HG03575 (cell line): ENCODE measurements at regions not wholly inside any gene's neighbourhood (a gene's known extent, or its start where the extent isn't known, plus 50 kb on each side); places are given as distances from the start of the nearest gene placed in this dataset.
"Not testable (repeated sequence)": the region's sequence is repeated elsewhere in the genome, so short reads cannot be mapped to it uniquely, and the experiment has no call there.

ENCODE experiments used
- ATAC-seq: cut with Tn5 transposase; IDR thresholded peaks from one replicate; pipeline ENCODE4 v1.9.1; 2021; ENCODE audit not compliant: unreplicated experiment, insufficient number of reproducible peaks, low FRiP score; ENCODE audit errors: extremely low read depth

DNA sequence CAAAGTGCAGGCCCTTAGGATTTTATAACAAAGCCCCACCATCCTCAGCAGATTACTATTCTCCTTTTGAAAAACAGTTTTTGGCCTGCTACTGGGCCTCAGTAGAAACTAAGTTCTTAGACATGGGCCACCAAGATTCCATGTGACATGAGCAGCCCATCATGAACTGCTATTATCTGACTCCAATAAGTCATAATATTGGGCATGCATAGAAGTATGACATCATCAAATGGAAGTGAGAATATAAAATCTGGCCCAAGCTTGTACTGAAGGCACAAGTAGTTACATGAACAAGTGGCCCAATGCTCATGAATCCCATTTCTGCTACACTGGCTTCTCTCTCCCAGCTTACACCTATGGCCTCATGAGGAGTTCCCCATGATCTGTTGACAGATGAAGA, 404.8 kb downstream of the EPHA5 start:
- no peak for ATAC-seq

DNA sequence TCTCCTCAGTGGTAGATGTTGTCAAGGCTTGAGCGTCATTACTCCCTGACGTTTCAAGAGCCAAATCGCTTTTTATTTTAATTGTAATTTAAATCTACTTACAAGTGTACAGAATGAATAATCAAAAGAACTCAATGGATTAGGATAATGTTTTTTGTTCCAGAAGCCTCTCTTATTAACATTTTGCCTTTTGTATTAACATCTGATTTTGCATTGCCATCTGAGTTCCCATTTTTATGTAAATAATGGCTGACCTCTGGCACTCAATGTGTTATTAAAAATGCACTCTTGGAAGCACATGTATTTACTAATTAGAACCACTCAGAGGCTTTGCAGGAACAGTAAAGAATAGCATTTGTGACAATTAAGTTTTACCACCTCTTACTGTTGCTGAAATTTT, 411.0 kb downstream of the EPHA5 start:
- ATAC-seq, result no peak

DNA sequence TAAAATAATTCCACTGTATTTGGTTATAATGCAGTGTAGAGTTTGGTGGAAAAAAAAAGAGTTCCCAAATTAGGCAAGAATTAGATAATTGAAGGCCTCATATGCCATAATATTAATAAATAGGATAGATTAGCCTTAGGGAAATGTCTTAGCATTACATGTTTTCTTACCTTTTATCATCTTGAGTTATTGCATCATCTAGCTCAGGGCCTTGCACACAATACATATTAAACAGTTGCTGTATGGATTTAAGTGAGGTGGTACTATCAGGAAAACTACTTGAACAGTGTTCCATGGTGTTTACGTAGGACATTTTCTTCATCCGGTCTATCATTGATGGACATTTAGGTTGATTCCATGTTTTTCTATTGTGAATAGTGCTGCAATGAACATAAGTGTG, 419.4 kb downstream of the EPHA5 start:
- no peak for ATAC-seq

DNA sequence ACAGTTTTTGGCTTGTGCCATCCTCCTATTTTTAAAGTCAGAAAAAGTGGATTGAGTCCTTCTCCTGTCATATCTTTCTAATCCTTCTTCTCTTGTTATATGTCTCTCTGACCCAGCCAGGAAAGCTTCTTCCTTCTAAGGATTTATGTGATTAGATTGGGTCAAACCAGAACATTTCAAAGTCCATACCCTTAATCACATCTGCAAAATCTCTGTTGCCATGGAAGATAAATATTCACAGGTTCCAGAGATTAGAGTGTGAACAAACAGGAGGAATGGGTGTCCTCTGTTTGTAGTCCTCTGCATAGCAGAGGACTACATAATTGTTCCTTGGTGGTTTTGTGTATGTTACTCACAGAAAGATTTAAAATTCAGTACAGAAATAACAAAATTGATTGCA, 421.2 kb downstream of the EPHA5 start:
- no peak for ATAC-seq

DNA sequence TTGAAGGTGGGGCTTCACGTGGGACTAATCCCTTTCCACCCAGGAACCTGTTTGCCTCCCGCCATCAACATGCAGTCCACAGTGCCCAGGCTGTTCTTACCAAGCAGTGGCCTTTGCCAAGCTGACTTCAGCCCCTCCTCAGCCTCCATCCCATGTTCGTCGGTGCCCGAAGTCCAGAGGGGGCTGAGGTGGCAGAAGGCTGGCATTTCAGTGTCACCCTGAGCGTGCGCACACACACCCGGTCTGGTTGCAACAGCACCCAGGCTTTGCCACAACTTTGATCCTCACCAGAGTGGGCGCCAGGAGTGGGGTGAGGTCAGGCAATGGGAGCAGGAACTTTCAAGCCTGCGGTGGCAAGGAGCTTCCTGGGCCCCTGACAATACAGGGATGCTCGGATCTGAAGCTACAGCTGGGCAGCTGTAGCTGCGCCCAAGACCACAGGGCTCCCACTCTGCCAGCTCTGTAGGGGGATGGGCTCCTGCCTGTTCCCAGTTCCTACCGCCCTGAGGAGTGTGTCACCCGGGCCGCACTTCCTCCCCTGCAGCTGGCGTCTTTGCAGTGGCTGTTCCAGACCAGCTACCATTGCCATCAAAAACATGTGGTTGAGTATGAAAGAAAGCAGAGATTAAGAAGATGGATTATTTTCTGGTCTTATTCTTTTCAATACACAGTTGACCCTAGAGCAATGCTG, 428.0 kb downstream of the EPHA5 start:
- ATAC-seq, result no peak

DNA sequence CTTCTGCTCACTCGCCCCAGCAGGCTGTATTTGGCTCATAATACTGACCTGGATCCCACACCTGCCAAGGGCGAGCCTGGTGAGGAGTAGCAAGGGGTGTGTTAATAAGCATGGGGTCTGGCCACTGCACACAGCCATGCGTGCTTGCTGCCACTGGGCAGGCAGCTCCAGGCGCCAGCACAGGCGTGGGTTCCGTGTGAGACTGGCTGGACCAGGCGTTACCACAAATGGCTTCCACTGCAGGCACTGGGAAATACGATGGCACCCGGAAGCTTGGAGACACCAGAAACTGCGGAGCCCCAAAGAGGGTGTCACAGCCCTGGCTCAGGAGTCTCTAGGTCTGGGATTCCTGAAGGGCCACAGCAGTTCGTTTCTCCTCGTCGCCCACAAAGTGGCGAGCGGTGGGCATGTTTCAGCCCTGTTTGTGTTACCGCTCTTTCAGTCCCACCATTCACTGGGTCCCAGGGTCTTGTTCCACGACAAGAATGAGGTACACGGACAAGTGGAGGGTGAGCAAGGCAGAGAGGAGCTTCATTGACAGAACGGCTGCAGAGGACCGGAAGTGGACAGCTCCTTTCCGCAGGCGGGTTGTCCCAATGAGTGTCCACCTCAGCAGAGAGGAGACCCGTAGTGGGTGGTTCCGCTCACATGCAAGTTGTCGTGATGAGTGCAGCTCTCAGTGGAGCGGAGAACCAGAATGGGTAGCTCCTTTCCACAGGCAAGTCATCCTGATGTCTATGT, 428.9 kb downstream of the EPHA5 start:
- ATAC-seq, result no peak

DNA sequence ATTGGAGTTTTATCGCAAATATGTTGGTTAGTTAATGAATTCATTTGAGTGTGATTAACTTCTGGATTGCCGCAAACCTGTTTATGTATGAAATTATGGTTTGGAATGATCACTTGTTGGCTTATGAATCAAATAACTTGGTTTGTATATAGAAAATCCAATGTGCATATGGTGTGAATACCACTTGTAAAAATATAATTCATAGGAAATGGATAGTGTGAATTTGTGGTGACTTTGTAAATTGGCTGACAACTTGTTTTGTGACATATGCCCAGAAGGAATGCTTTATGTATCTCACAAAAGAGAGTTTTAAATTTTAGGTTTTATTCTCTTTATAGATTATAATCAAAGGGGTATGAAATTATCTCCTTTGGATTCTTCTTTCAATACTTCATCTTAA, 436.2 kb downstream of the EPHA5 start:
- ATAC-seq, result no peak

DNA sequence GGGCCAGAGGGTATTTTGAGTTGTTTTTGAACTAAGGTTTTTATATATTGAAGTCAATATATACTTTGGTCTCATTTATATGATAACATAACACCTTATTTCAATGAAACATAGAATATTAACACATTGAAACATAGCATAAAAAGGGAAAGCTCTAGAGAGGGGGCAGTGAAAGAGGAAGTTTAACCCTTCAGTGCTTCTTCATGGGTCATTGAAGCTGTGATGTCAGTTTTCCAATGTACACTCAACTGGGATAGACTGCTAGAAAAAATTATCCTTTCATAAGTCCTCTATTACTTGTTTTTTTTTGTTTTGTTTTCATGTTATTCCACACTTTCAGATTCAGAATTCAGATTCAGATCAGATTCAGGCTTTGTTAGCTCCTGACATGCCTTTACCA, 442.7 kb downstream of the EPHA5 start:
- ATAC-seq, result no peak

DNA sequence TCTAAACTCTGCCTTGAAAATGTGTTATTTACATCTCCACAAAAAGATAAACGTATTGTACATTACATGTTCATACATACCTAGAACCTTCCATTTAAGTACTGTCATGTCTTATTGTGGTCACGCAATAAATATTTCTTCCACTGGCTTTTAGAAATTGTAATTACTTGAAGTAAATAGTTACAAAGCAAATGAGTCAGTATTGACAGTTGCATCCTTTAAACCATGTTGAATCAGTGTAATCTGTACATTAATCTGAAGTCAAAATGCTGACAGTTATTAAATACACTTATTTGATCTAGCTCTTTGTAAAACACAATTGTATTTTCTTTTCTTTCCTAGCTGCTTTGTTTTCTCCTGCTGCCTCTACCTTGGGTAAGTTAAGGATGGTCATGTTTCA, 446.7 kb downstream of the EPHA5 start:
- ATAC-seq, result no peak

DNA sequence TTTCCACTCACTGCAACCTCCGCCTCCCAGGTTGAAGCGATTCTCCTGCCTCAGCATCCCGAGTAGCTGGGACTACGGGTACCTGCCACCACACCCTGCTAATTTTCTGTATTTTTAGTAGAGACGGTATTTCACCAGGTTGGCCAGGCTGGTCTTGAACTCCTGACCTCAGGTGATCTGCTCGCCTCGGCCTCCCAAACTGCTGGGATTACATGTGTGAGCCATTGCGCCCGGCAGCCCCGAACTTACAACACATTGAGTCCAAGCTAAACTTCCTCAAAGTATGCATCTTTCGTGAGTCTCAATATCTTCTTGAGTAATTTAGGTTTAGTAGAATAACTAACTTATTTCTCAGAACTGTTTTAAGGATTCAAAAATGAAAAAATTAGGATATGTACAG, 447.2 kb downstream of the EPHA5 start:
- ATAC-seq, result not testable (repeated sequence)

DNA sequence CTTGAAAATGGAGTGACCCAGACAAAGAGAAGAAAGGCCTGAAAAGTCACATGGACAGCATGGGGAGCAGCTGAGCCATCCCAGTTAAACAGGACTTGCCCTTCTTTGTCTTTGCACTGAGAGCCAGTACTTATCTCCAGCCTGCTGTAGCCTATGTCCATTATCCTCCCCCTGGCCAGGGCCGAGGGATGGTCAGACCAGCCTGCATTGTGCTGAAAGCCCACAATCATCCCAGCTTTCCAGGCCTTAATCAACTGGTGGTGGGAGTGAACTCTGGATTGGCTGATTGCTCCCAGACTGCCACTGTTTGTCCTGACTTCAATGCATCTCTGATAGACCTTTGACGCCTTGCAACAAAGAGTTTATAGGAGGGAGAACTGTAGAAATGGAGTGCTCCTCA, 453.1 kb downstream of the EPHA5 start:
- no peak for ATAC-seq

DNA sequence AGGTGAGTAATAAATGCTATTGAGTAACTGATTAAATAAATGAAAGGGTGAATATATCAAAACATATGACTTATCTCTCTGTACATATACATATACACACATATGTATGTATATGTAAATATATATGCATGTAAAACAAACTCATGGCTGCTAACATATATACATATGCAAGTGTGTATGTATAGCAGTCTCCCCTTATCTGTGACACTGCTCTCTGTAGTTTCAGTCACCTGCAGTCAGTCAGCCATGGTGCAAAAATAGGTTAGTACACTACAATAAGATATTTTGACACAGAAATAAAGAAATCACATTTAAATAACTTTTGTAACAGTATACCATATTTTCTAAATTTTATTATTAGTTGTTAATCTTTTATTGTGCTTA, 467.4 kb downstream of the EPHA5 start:
- no peak for ATAC-seq

DNA sequence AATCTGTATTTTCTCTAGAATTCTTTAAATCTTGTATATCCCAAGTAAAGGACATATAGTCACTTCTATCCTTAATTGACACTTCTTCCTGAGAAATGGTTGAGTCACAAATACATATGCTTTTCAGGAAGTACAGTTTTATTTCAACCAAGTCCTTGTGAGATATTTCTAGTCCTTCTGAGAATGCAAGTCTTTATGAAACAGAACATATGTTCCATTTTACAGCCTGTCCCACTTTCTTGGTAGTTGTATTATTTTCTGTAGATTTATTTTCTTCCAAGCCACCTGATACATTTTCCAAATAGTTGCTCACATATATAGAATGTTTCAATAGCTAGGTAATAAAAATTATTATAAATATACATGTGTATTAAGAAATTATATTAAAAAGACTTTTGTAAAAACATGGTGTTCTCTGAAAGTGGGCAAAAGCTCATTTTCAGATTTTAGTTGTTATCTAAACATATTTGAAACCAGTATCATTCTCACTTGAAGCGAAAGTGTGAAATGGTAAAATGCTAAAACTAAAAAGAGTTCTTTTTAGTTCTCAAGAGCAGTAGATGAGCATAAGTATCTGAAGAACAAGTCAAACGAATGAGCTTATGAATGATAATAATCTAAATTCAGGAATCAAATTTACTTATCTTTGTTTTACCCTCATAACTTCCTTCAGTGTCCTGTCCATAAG, 468.0 kb downstream of the EPHA5 start:
- no peak for ATAC-seq

DNA sequence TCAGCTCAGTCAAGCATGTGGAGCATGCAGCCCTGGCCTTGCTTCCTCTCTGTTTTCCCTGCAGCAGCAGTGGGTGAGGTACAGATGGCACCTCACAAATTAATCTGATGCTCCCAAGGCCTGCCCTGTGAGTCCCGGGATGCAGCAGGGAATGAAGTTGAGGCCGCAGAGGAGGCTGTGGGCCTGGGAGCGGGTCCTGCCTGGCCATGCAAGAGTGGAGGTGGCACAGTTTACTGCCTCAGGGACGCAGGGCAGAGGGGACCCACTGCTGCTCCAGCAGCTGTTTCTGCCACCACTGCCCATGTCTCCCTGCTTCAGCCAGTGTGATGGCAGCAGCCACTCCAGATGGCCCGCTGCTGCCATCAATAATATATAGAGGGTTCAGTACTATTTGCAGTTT, 474.6 kb downstream of the EPHA5 start:
- ATAC-seq, result no peak

DNA sequence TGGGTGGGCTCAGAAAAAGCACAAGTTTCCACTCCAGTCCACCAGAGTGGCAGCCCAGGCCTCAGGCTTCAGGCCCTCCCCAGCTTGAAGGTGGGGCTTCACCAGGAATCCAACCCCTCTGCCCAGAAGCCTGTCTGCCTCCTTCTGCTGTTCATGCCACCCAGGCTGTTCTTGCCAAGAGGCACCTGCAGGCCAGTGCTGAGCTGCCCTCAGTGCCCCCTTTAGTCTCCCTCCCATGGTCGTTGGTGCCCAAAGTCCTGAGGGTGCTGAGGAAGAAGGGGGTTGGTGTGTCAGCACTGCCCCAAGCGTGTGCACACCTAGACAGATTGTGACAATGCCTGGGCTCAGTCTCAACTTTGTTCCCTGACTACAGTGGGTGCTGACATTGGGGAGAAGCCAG, 475.3 kb downstream of the EPHA5 start:
- ATAC-seq, result no peak

DNA sequence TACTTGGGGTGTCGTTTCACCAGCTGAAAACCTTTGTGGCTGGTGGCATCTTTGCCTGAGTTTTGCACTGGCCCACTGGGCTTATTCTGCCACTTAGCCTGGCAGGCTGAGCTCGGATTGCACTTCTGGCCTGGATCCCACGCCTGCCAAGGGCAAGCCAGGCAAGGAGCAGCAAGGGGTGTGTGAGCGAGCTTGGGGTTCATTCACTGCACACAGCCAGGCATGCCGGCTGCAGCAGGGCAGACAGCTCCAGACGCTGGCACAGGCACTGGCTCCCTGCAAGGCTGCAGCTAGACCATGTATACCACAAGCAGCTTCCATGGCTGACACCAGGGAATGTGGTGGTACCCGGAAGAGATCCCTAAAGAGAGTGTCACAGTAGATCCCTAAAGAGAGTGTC, 476.3 kb downstream of the EPHA5 start:
- ATAC-seq, result no peak

DNA sequence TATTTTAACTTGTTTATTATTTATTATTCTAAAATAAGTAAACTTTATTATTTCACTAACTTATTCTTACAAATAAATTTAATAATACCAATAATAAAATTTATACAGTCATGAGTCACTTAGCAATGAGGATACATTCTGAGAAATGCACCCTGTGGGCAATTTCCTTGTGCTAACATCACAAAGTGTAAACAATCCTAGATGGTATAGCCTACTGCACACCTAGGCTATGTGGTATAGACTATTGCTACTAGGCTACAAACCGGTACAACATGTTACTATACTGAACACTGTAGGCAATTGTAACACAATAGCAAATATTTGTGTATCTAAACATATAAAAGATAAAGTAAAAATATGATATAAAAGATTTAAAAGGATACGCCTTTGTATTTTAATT, 479.5 kb downstream of the EPHA5 start:
- no peak for ATAC-seq

DNA sequence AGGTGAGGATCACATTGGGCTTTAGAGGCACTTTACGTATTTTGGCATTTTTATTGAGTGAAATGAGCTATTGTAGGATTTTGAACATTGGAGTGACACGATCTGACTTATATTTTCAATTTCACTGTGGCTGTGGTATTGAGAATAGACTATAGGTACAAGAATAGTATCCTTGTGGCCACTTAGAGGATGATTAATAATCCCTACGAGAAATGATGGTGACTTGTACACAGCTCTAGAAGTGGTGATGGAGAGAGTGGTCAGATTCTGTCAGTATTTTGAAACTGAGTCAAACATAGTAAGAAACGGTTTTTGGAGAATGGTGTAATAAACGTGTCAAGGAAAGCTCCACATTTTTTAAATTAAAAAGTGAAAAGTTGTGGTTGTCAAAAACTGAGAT, 494.7 kb downstream of the EPHA5 start:
- no peak for ATAC-seq

DNA sequence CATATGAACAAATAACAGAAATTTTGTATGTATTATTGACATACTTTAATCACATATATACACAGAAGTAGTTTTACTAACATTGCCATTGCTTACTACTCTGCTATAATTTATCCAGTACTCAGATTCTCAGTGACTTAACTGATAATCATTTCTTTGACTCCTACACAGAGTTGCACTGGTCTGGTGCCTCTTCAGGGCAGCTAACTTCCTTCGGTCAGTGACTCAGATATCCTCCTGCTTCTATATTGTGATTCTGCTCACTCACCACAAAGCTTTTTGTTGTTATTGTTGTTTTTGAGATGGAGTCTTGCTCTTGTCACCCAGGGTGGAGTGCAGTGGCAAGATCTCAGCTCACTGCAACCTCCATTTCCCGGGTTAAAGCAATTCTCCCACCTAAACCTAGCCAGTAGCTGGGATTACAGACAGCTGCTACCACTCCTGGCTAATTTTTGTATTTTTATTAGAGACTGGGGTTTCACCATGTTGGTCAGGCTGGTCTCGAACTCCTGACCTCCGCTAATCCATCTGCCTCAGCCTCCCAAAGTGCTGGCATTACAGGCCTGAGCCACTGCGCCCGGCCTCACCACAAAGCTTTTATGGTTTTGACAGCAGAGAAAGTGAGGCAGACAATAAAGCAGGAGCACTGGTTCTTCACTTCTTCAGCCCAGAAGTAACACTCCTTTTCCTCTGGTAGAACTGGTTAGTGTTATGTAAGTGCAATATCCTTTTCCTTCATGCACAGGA, 499.3 kb downstream of the EPHA5 start:
- ATAC-seq, result no peak

DNA sequence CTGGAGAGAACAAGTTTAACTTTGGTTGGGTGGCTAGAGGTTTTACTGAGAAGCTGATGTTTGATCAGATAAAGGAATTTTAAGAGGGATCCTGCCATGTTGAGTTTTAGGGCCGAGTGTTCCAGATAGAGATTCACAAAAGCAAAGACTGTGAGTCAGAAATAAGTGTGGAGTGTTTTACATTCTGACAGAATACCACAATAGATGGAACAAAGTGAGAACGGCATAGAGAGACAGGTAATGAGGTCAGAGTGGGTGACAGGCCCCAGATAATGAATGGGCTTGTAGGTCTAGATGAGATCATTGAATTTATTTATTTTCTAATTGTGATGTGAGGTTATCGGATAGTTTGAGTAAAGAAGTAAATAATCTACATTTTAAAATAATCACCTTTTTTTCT, 502.6 kb downstream of the EPHA5 start:
- no peak for ATAC-seq
